ENCODE measurements at regions not wholly inside any gene's neighbourhood (a gene's known extent, or its start where the extent isn't known, plus 50 kb on each side); places are given as distances from the start of the nearest gene placed in this dataset.

DNA sequence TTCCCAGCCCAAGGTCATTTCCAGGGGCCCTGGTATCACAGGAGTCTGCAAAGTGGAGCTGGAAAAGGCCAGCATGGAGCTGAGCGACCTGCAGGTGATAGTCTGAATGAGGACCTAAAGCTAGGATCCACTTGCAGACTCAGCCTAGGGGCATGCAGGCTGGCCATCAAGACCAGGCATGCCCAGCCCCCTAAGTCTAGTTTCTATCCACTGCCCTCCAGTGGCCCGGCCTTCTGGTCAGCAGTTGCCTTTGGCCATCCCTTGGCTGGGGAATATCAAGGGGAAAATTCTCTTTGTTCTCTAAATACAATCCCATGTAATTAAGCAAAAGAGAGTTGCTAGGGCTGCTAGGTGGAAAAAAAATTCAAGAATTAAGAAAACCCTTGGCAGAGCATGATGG is 96.3 kb upstream of the LHX5 start:
- TF ChIP-seq, protein P1, sequence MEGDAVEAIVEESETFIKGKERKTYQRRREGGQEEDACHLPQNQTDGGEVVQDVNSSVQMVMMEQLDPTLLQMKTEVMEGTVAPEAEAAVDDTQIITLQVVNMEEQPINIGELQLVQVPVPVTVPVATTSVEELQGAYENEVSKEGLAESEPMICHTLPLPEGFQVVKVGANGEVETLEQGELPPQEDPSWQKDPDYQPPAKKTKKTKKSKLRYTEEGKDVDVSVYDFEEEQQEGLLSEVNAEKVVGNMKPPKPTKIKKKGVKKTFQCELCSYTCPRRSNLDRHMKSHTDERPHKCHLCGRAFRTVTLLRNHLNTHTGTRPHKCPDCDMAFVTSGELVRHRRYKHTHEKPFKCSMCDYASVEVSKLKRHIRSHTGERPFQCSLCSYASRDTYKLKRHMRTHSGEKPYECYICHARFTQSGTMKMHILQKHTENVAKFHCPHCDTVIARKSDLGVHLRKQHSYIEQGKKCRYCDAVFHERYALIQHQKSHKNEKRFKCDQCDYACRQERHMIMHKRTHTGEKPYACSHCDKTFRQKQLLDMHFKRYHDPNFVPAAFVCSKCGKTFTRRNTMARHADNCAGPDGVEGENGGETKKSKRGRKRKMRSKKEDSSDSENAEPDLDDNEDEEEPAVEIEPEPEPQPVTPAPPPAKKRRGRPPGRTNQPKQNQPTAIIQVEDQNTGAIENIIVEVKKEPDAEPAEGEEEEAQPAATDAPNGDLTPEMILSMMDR (IDR thresholded peaks at IDR 0.05; ENCODE audit: insufficient read depth, low read length, poor library complexity, severe bottlenecking) = no peak
- no peak for TF ChIP-seq EZH2phosphoT487 (conservative IDR thresholded peaks at IDR 0.05; ENCODE audit: low read length)

All from SU-DHL-6 (cell line).